ENCODE measurements at regions not wholly inside any gene's neighbourhood (a gene's known extent, or its start where the extent isn't known, plus 50 kb on each side); places are given as distances from the start of the nearest gene placed in this dataset.

DNA sequence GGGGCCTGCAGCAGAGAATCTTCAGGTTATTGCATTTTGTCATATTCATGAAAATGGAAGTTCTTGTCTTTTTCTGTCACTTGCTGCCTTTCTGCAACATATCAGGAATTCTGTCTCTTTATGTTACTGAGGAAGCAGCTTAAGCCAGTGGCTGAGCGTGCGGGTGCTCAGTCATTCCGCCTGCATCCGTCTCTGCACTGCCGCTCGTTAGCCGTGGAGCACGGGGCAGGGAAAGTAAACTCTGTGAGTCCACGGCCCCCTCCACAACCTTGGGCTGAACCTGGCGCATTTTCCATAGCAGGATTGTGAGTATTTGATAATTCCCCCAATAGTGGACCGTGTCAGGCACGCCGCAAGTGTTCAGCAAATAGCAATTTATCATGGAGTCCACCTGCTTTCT lies 1007.7 kb downstream of the BRD1 start:
- TF ChIP-seq ZNF335 (CRISPR knock-in tag; IDR thresholded peaks at IDR 0.05), result no peak
- no peak for TF ChIP-seq HCFC1 (IDR thresholded peaks at IDR 0.05; ENCODE audit: low read depth, low read length)
- TF ChIP-seq ZFX (CRISPR knock-in tag; IDR thresholded peaks at IDR 0.05; ENCODE audit: low read depth), result no peak
- no peak for TF ChIP-seq KDM1A (CRISPR knock-in tag; IDR thresholded peaks at IDR 0.05)
- TF ChIP-seq ZNF232 (CRISPR knock-in tag; IDR thresholded peaks at IDR 0.05; ENCODE audit: borderline replicate concordance), result no peak
- TF ChIP-seq RNF2 (conservative IDR thresholded peaks at IDR 0.05; ENCODE audit: low read depth), result no peak
- TF ChIP-seq POLR2A (IDR thresholded peaks at IDR 0.05; ENCODE audit: insufficient read depth in 1 of 2, low read depth in 2 of 2, low read length in 2 of 2), result no peak
- TF ChIP-seq, protein P1, sequence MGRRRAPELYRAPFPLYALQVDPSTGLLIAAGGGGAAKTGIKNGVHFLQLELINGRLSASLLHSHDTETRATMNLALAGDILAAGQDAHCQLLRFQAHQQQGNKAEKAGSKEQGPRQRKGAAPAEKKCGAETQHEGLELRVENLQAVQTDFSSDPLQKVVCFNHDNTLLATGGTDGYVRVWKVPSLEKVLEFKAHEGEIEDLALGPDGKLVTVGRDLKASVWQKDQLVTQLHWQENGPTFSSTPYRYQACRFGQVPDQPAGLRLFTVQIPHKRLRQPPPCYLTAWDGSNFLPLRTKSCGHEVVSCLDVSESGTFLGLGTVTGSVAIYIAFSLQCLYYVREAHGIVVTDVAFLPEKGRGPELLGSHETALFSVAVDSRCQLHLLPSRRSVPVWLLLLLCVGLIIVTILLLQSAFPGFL (CRISPR knock-in tag; IDR thresholded peaks at IDR 0.05), result no peak
- TF ChIP-seq WIZ (CRISPR knock-in tag; IDR thresholded peaks at IDR 0.05), result no peak

Data from HepG2 (cell line).